Urinary bladder (tissue), 3 donors: ENCODE measurements at regions not wholly inside any gene's neighbourhood (a gene's known extent, or its start where the extent isn't known, plus 50 kb on each side); places are given as distances from the start of the nearest gene placed in this dataset.

Experiments
- DNase-seq: peaks from one replicate; pipeline ENCODE4 v3.0.0-alpha.2; 2015; ENCODE audit errors: extremely low spot score
- H3K27ac ChIP-seq: one replicate; pipeline ENCODE4 v1.5.1; 2013; ENCODE audit warnings: low read depth, mild to moderate bottlenecking, moderate library complexity
- H3K36me3 ChIP-seq: one replicate; pipeline ENCODE4 v1.6.1; 2013; ENCODE audit warnings: mild to moderate bottlenecking, moderate library complexity; ENCODE audit not compliant: insufficient read depth
- H3K4me1 ChIP-seq: one replicate; pipeline ENCODE4 v1.6.1; 2013; ENCODE audit warnings: mild to moderate bottlenecking, moderate library complexity; ENCODE audit not compliant: insufficient read depth
- H3K4me3 ChIP-seq: one replicate; pipeline ENCODE4 v1.5.1; 2013; ENCODE audit warnings: low read depth, low read length
- WGBS: extraction: QIAGEN DNeasy Blood & Tissue Kit; methylation state at CpG from one replicate; pipeline ENCODE4 v1.1.7; 2013; 5-methylcytosine and 5-hydroxymethylcytosine counted together
- donor health status: healthy with polysubstance abuse.
- donor health status: healthy.

- no peak for DNase-seq
- WGBS, result 77% methylated on average over 4 of the region's 4 CpGs
- Histone ChIP-seq H3K4me1 (no peaks in the 10 kb centered on the region), H3K36me3 (no peaks in the 10 kb centered on the region), H3K4me3 (no peak overlapping the region), H3K27ac (no peak overlapping the region)
Measured at GRCh38 chr3:64824394-64824909, 136.7 kb upstream of the ADAMTS9 start.

- DNase-seq, result no peak
- Histone ChIP-seq H3K36me3 (no peaks in the 10 kb centered on the region), H3K4me3 (no peak overlapping the region), H3K4me1 (no peaks in the 10 kb centered on the region), H3K27ac (no peak overlapping the region)
- WGBS, result 95% methylated on average over 1 of the region's 1 CpG
Measured at GRCh38 chr3:64818196-64818595, 130.4 kb upstream of the ADAMTS9 start.

GRCh38 chr3:64816355-64816754, 128.6 kb upstream of the ADAMTS9 start:
- Histone ChIP-seq H3K4me1 (no peaks in the 10 kb centered on the region), H3K36me3 (no peaks in the 10 kb centered on the region), H3K4me3 (no peak overlapping the region), H3K27ac (no peak overlapping the region)
- WGBS, result 93% methylated on average over 1 of the region's 1 CpG
- DNase-seq, result no peak

GRCh38 chr3:64815789-64816188, 128.0 kb upstream of the ADAMTS9 start:
- H3K27ac ChIP-seq, result no peak overlapping the region
- 40% methylated on average over 4 of the region's 4 CpGs for WGBS

GRCh38 chr3:64815195-64815631, 127.4 kb upstream of the ADAMTS9 start:
- DNase-seq, result no peak
- no peak overlapping the region for H3K4me3 ChIP-seq
- no peak overlapping the region for H3K27ac ChIP-seq
- WGBS, result 28% methylated on average over 3 of the region's 3 CpGs
- H3K4me1 ChIP-seq, result no peaks in the 10 kb centered on the region
- H3K36me3 ChIP-seq, result no peaks in the 10 kb centered on the region

More at GRCh38 chr3:64815789-64816188, 128.0 kb upstream of the ADAMTS9 start:
- H3K4me3 ChIP-seq, result no peak overlapping the region
- no peak for DNase-seq
- H3K36me3 ChIP-seq, result no peaks in the 10 kb centered on the region
- no peaks in the 10 kb centered on the region for H3K4me1 ChIP-seq

GRCh38 chr3:64814351-64814750, 126.6 kb upstream of the ADAMTS9 start:
- H3K4me3 ChIP-seq, result no peak overlapping the region
- no peak for DNase-seq
- 62% methylated on average over 2 of the region's 2 CpGs for WGBS
- H3K27ac ChIP-seq, result no peak overlapping the region
- H3K4me1 ChIP-seq, result no peaks in the 10 kb centered on the region
- no peaks in the 10 kb centered on the region for H3K36me3 ChIP-seq

- H3K4me1 ChIP-seq, result no peaks in the 10 kb centered on the region
- H3K27ac ChIP-seq, result no peak overlapping the region
- 71% methylated on average over 3 of the region's 3 CpGs for WGBS
- no peak overlapping the region for H3K4me3 ChIP-seq
- no peak for DNase-seq
- H3K36me3 ChIP-seq, result no peaks in the 10 kb centered on the region
Measured at GRCh38 chr3:64813326-64813725, 125.5 kb upstream of the ADAMTS9 start.

- no peak for DNase-seq
Measured at GRCh38 chr3:64809086-64809485, 121.3 kb upstream of the ADAMTS9 start.

GRCh38 chr3:64808061-64808460, 120.3 kb upstream of the ADAMTS9 start:
- no peak overlapping the region for H3K4me3 ChIP-seq
- no peak for DNase-seq
- H3K4me1 ChIP-seq, result no peaks in the 10 kb centered on the region
- H3K36me3 ChIP-seq, result no peaks in the 10 kb centered on the region
- H3K27ac ChIP-seq, result no peak overlapping the region

More at GRCh38 chr3:64809086-64809485, 121.3 kb upstream of the ADAMTS9 start:
- 63% methylated on average over 2 of the region's 2 CpGs for WGBS
- H3K4me1 ChIP-seq, result no peaks in the 10 kb centered on the region
- no peak overlapping the region for H3K27ac ChIP-seq
- no peak overlapping the region for H3K4me3 ChIP-seq
- no peaks in the 10 kb centered on the region for H3K36me3 ChIP-seq

GRCh38 chr3:64806668-64807605, 119.1 kb upstream of the ADAMTS9 start:
- no peak overlapping the region for H3K27ac ChIP-seq
- 88% methylated on average over 6 of the region's 6 CpGs for WGBS

GRCh38 chr3:64805978-64806377, 118.2 kb upstream of the ADAMTS9 start:
- Histone ChIP-seq H3K36me3 (no peaks in the 10 kb centered on the region), H3K4me3 (no peak overlapping the region), H3K27ac (no peak overlapping the region), H3K4me1 (no peaks in the 10 kb centered on the region)
- no peak for DNase-seq
- WGBS, result 56% methylated on average over 2 of the region's 2 CpGs

More at GRCh38 chr3:64806668-64807605, 119.1 kb upstream of the ADAMTS9 start:
- no peaks in the 10 kb centered on the region for H3K36me3 ChIP-seq
- H3K4me1 ChIP-seq, result no peaks in the 10 kb centered on the region
- H3K4me3 ChIP-seq, result no peak overlapping the region
- no peak for DNase-seq

GRCh38 chr3:64805248-64805647, 117.4 kb upstream of the ADAMTS9 start:
- Histone ChIP-seq H3K4me1 (no peaks in the 10 kb centered on the region), H3K4me3 (no peak overlapping the region), H3K27ac (no peak overlapping the region), H3K36me3 (no peaks in the 10 kb centered on the region)
- DNase-seq, result no peak
- WGBS, result 71% methylated on average over 2 of the region's 2 CpGs

GRCh38 chr3:64803469-64803868, 115.7 kb upstream of the ADAMTS9 start:
- Histone ChIP-seq H3K4me3 (no peak overlapping the region), H3K4me1 (no peaks in the 10 kb centered on the region), H3K27ac (no peak overlapping the region), H3K36me3 (no peaks in the 10 kb centered on the region)
- 84% methylated on average over 9 of the region's 9 CpGs for WGBS
- DNase-seq, result no peak

GRCh38 chr3:64802460-64802859, 114.7 kb upstream of the ADAMTS9 start:
- Histone ChIP-seq H3K36me3 (no peaks in the 10 kb centered on the region), H3K4me3 (no peak overlapping the region), H3K27ac (no peak overlapping the region), H3K4me1 (no peaks in the 10 kb centered on the region)
- DNase-seq, result no peak
- 74% methylated on average over 4 of the region's 4 CpGs for WGBS
